ENCODE measurements at regions not wholly inside any gene's neighbourhood (a gene's known extent, or its start where the extent isn't known, plus 50 kb on each side); places are given as distances from the start of the nearest gene placed in this dataset.

DNA sequence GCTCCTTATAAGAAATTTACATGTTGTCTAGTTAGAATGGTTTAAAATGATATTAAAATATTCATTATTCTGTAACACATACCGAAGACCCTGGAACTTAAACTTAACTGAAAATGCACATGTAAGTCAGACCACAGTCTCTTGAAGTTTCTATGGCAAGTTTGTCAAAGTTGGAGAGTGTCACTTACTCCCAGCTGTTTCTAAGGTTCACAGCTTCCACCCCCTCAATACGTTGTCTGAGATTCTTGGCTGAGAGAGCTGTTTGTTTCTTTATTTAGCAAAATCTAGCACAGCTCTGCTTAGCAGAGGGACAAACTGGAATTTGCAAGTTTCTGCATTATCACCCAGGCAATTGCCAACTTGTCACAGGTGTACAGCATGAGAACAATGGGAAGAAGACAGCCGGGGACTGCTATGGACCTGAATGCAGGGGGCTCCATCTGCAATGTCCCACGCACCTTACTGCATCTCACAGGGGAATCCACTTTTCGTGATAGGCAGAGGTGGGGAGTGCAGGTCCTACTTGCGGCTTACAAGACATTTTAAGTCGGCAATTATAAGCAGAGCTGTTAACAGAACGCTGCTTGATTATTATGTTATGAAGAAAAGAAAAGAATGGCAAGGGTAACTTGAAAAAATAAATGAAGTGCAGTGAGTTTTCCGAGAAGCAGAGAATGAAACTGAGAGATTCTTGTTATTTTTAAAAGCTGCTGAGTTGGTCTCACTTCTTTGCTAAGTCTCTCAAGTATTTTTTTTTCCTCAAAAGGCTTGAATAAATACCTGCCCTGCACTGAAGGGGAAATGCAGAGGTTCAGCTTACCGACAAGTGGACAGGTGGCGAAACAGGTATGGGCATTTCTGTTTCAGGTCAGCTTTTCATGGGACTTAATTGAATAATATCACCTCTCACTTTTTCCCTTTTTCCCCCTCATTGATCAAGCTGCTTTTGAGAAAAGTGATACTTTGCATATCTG lies 1072.1 kb upstream of the FANCL start:
- no peak for DNase-seq (ENCODE audit: low read depth)
- H3K4me3 ChIP-seq (ENCODE audit: low read depth, low read length), result no peak overlapping the region
- TF ChIP-seq, protein P1, sequence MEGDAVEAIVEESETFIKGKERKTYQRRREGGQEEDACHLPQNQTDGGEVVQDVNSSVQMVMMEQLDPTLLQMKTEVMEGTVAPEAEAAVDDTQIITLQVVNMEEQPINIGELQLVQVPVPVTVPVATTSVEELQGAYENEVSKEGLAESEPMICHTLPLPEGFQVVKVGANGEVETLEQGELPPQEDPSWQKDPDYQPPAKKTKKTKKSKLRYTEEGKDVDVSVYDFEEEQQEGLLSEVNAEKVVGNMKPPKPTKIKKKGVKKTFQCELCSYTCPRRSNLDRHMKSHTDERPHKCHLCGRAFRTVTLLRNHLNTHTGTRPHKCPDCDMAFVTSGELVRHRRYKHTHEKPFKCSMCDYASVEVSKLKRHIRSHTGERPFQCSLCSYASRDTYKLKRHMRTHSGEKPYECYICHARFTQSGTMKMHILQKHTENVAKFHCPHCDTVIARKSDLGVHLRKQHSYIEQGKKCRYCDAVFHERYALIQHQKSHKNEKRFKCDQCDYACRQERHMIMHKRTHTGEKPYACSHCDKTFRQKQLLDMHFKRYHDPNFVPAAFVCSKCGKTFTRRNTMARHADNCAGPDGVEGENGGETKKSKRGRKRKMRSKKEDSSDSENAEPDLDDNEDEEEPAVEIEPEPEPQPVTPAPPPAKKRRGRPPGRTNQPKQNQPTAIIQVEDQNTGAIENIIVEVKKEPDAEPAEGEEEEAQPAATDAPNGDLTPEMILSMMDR (IDR thresholded peaks at IDR 0.05; ENCODE audit: insufficient read depth, low read length), result no peak

GRCh38 chr2:59312029-59312428 lies 1070.9 kb upstream of the FANCL start:
- no peak overlapping the region for H3K4me3 ChIP-seq (ENCODE audit: low read depth, low read length)
- TF ChIP-seq, protein P1 (IDR thresholded peaks at IDR 0.05; ENCODE audit: insufficient read depth, low read length), result no peak
- no peak for DNase-seq (ENCODE audit: low read depth)

GRCh38 chr2:59308108-59308507 lies 1067.0 kb upstream of the FANCL start:
- DNase-seq (ENCODE audit: low read depth), result no peak
- no peak overlapping the region for H3K4me3 ChIP-seq (ENCODE audit: low read depth, low read length)
- TF ChIP-seq, protein P1 (IDR thresholded peaks at IDR 0.05; ENCODE audit: insufficient read depth, low read length), result no peak

DNA sequence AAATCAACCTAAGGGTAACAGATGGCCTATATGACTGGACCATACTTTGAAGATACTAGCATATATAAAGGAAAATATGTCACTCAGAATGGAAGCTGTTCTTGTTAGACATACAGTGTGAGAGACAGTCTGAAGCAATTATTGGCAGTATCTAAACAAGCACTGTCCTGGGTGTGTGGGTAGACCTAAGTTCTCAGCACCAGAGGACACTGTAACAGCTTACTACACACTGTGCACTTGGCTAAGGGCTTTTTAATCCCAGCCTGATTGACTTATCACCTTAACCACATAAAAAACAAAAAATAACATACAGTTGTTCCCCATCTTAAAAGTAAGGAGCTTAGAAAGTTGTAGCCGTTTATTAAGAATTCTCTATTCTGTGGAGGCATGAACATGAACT lies 1066.1 kb upstream of the FANCL start:
- TF ChIP-seq, protein P1 (IDR thresholded peaks at IDR 0.05; ENCODE audit: insufficient read depth, low read length), result no peak
- no peak overlapping the region for H3K4me3 ChIP-seq (ENCODE audit: low read depth, low read length)
- DNase-seq (ENCODE audit: low read depth), result no peak

GRCh38 chr2:59303272-59303671 lies 1062.1 kb upstream of the FANCL start:
- TF ChIP-seq, protein P1 (IDR thresholded peaks at IDR 0.05; ENCODE audit: insufficient read depth, low read length), result no peak
- H3K4me3 ChIP-seq (ENCODE audit: low read depth, low read length), result no peak overlapping the region
- DNase-seq (ENCODE audit: low read depth), result no peak

DNA sequence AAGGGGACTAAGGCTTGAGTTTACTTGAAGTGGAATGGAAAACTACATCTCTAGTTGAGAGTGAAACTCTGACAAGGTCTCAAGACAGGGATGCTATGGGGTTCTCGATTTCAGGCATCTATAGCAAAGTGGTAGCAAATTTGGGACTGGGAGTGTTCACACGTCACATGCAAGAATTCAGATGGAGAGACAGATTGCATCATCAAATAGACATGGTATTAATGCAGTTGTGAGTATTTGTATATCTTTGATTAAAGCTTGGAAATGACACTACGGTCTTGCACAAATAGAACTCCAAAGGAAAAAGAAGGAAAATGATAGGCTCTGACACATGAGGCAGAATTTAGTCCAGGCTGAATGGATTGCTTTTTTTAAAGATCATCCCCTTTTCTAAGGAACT lies 1061.6 kb upstream of the FANCL start:
- TF ChIP-seq, protein P1 (IDR thresholded peaks at IDR 0.05; ENCODE audit: insufficient read depth, low read length), result no peak
- no peak for DNase-seq (ENCODE audit: low read depth)
- H3K4me3 ChIP-seq (ENCODE audit: low read depth, low read length), result no peak overlapping the region

Data from fibroblast of the aortic adventitia (primary cell).